Central memory CD8-positive, alpha-beta T cell (primary cell): ENCODE measurements at regions not wholly inside any gene's neighbourhood (a gene's known extent, or its start where the extent isn't known, plus 50 kb on each side); places are given as distances from the start of the nearest gene placed in this dataset.

Source experiments
- ATAC-seq: fragments of 150-1000 bp; cut with Tn5 transposase; replicated peaks from 2 replicates; pipeline ENCODE4 v1.10.0; 2022; ENCODE audit warnings: mild to moderate bottlenecking, moderate FRiP score, moderate number of reproducible peaks; ENCODE audit not compliant: poor library complexity, severe bottlenecking; ENCODE audit errors: extremely low read depth
- DNase-seq, 2 donors: peaks; one replicate each; pipeline ENCODE4 v3.0.0; 2021; ENCODE audit warnings: low spot score in 2 of 2
- H3K27ac Mint-ChIP-seq: one replicate; pipeline ENCODE4 v1.8.0; 2022; ENCODE audit warnings: low read depth, mild to moderate bottlenecking, moderate library complexity, mixed read lengths
- H3K27me3 Mint-ChIP-seq: one replicate; pipeline ENCODE4 v1.8.0; 2022; ENCODE audit warnings: mixed read lengths
- H3K36me3 Mint-ChIP-seq: one replicate; pipeline ENCODE4 v1.8.0; 2022; ENCODE audit warnings: mild to moderate bottlenecking, moderate library complexity, mixed read lengths; ENCODE audit not compliant: insufficient read depth
- H3K4me1 Mint-ChIP-seq: one replicate; pipeline ENCODE4 v1.8.0; 2022; ENCODE audit warnings: mixed read lengths
- H3K4me3 Mint-ChIP-seq: one replicate; pipeline ENCODE4 v1.8.0; 2022; ENCODE audit warnings: mild to moderate bottlenecking, moderate library complexity, mixed read lengths
- H3K9me3 Mint-ChIP-seq: one replicate; pipeline ENCODE4 v1.8.0; 2022; ENCODE audit warnings: mixed read lengths

- no peaks in the 10 kb centered on the region for H3K36me3 Mint-ChIP-seq
- H3K27me3 Mint-ChIP-seq: peaks cover 16% of the 10 kb centered on the region
- no peak for ATAC-seq
- H3K9me3 Mint-ChIP-seq: peaks cover 19% of the 10 kb centered on the region
- DNase-seq: no peak
- H3K4me3 Mint-ChIP-seq: no peak overlapping the region
- no peak overlapping the region for H3K27ac Mint-ChIP-seq
- H3K4me1 Mint-ChIP-seq: no peaks in the 10 kb centered on the region
These were observed 253.7 kb downstream of the GLRX3 start for GRCh38 chr10:130389906-130390305.

- Mint-ChIP-seq H3K4me1 (no peaks in the 10 kb centered on the region), H3K27me3 (peaks cover 16% of the 10 kb centered on the region), H3K9me3 (peaks cover 10% of the 10 kb centered on the region), H3K27ac (no peak overlapping the region), H3K36me3 (no peaks in the 10 kb centered on the region), H3K4me3 (no peak overlapping the region)
- DNase-seq (no peak), ATAC-seq (no peak)
These were observed 255.8 kb downstream of the GLRX3 start for GRCh38 chr10:130392031-130392430.

DNA sequence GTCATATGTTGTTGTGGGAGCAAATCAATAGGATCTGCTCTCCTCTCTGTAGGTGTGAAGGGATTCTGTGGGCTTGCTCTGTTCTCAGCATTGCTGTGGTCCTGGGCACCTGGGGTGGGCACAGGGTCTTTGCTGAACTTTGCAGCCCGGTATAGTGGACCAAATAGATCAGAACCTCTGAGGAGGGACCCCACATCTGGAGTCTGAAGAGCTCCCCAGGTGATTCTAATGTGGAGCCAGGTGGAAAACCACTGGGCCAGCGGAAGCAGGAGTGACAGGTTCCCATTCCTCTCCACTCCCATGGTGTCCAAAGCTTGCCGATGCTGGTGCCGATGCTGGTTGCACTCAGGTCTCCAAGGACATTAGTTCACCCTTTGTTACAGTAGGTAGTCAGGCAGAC is 257.2 kb downstream of the GLRX3 start:
- DNase-seq (no peak), ATAC-seq (no peak)
- no peak overlapping the region for H3K27ac Mint-ChIP-seq
- no peaks in the 10 kb centered on the region for H3K4me1 Mint-ChIP-seq
- H3K36me3 Mint-ChIP-seq: no peaks in the 10 kb centered on the region
- H3K27me3 Mint-ChIP-seq: peaks cover 16% of the 10 kb centered on the region
- no peak overlapping the region for H3K4me3 Mint-ChIP-seq
- peaks cover 5% of the 10 kb centered on the region for H3K9me3 Mint-ChIP-seq

GRCh38 chr10:130394832-130395231 is 258.6 kb downstream of the GLRX3 start:
- H3K27ac Mint-ChIP-seq: no peak overlapping the region
- no peaks in the 10 kb centered on the region for H3K36me3 Mint-ChIP-seq
- no peak for DNase-seq
- H3K27me3 Mint-ChIP-seq: peaks cover 16% of the 10 kb centered on the region
- no peaks in the 10 kb centered on the region for H3K4me1 Mint-ChIP-seq
- no peak overlapping the region for H3K4me3 Mint-ChIP-seq
- H3K9me3 Mint-ChIP-seq: peaks cover 5% of the 10 kb centered on the region
- no peak for ATAC-seq

GRCh38 chr10:130395248-130395936 is 259.2 kb downstream of the GLRX3 start:
- no peaks in the 10 kb centered on the region for H3K4me1 Mint-ChIP-seq
- H3K4me3 Mint-ChIP-seq: no peak overlapping the region
- peaks cover 16% of the 10 kb centered on the region for H3K27me3 Mint-ChIP-seq
- ATAC-seq (no peak), DNase-seq (no peak)
- no peaks in the 10 kb centered on the region for H3K36me3 Mint-ChIP-seq
- peaks cover 5% of the 10 kb centered on the region for H3K9me3 Mint-ChIP-seq
- no peak overlapping the region for H3K27ac Mint-ChIP-seq

DNA sequence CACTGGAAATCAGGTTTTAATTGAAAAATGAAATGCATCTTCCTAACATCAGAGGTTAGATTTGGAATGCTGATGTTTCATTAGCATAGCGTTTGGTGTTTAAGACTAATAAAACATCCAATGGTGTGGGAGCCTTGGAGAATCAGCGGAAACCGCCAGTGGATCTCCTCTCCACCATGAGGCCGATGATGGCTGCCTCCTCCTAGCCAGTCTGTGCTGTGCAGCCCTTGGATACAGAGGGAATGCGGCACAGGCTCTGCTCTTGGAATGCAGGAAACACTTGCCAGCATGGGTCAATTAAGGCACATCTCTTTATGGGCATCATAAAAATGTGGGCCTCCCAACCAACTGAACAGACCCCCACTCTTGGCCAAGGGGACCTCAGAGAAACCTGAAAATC is 259.9 kb downstream of the GLRX3 start:
- no peak overlapping the region for H3K27ac Mint-ChIP-seq
- H3K27me3 Mint-ChIP-seq: peaks cover 10% of the 10 kb centered on the region
- no peaks in the 10 kb centered on the region for H3K4me1 Mint-ChIP-seq
- H3K4me3 Mint-ChIP-seq: no peak overlapping the region
- no peaks in the 10 kb centered on the region for H3K36me3 Mint-ChIP-seq
- peaks cover 5% of the 10 kb centered on the region for H3K9me3 Mint-ChIP-seq
- ATAC-seq (no peak), DNase-seq (no peak)

GRCh38 chr10:130398090-130398994 is 262.2 kb downstream of the GLRX3 start:
- no peak overlapping the region for H3K27ac Mint-ChIP-seq
- DNase-seq (no peak), ATAC-seq (no peak)
- H3K4me1 Mint-ChIP-seq: no peaks in the 10 kb centered on the region
- no peaks in the 10 kb centered on the region for H3K27me3 Mint-ChIP-seq
- no peak overlapping the region for H3K4me3 Mint-ChIP-seq
- H3K9me3 Mint-ChIP-seq: peaks cover 5% of the 10 kb centered on the region
- no peaks in the 10 kb centered on the region for H3K36me3 Mint-ChIP-seq

- no peak for DNase-seq
These were observed 263.3 kb downstream of the GLRX3 start for GRCh38 chr10:130399425-130399950.

GRCh38 chr10:130400890-130401289 is 264.7 kb downstream of the GLRX3 start:
- peaks cover 16% of the 10 kb centered on the region for H3K9me3 Mint-ChIP-seq
- H3K27ac Mint-ChIP-seq: no peak overlapping the region
- no peak for ATAC-seq
- H3K4me1 Mint-ChIP-seq: no peaks in the 10 kb centered on the region
- no peak for DNase-seq
- H3K27me3 Mint-ChIP-seq: no peaks in the 10 kb centered on the region
- H3K4me3 Mint-ChIP-seq: no peak overlapping the region
- H3K36me3 Mint-ChIP-seq: no peaks in the 10 kb centered on the region

More at GRCh38 chr10:130399425-130399950, 263.3 kb downstream of the GLRX3 start:
- Mint-ChIP-seq H3K4me3 (no peak overlapping the region), H3K27ac (no peak overlapping the region), H3K27me3 (no peaks in the 10 kb centered on the region), H3K9me3 (peaks cover 16% of the 10 kb centered on the region), H3K36me3 (no peaks in the 10 kb centered on the region), H3K4me1 (no peaks in the 10 kb centered on the region)
- no peak for ATAC-seq

DNA sequence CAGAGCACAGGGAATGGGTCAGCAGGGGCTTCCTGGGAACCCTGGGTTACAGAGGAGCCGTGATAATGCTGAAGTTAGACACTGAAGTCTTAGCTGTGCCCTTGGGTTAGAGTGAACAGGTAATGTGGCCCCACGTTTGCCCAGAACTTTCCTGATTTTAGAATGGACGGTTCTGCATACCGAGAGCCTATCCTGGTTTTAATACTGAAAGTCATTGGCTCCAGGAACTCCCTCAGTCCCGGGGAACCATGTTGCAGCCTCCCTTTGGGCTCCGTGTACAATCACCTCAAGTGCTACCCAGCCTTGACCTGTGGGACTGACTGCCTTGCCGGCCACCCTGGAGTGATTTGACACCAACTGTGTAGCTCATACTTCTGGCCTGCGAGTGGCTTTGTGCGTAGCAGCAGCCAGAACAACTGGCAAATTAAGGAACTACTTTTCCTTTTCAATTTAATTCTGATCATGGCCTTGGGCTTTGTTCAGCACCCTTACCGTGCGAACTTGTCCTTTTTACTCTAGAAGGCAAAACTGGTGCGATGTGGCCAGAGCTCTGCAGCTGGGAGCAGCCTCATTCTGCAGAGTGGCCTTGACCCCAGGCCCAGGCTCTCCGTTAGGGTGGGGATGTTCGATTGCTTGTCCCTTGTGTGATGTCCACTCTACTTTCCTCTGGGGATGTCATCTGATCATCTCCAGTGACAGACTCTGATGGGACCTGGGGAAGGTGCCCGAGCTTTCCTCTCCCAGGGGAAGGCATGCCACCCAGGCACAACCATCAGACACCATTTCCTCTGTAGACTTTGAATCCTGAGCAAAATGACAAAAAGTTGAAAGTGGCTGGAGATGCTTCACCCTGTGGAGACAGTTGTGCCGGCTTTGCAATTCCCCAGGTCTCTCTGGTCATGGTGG is 265.9 kb downstream of the GLRX3 start:
- DNase-seq: no peak
- Mint-ChIP-seq H3K36me3 (no peaks in the 10 kb centered on the region), H3K27me3 (no peaks in the 10 kb centered on the region), H3K9me3 (peaks cover 10% of the 10 kb centered on the region), H3K27ac (no peak overlapping the region), H3K4me3 (no peak overlapping the region), H3K4me1 (no peaks in the 10 kb centered on the region)
- ATAC-seq: no peak

DNA sequence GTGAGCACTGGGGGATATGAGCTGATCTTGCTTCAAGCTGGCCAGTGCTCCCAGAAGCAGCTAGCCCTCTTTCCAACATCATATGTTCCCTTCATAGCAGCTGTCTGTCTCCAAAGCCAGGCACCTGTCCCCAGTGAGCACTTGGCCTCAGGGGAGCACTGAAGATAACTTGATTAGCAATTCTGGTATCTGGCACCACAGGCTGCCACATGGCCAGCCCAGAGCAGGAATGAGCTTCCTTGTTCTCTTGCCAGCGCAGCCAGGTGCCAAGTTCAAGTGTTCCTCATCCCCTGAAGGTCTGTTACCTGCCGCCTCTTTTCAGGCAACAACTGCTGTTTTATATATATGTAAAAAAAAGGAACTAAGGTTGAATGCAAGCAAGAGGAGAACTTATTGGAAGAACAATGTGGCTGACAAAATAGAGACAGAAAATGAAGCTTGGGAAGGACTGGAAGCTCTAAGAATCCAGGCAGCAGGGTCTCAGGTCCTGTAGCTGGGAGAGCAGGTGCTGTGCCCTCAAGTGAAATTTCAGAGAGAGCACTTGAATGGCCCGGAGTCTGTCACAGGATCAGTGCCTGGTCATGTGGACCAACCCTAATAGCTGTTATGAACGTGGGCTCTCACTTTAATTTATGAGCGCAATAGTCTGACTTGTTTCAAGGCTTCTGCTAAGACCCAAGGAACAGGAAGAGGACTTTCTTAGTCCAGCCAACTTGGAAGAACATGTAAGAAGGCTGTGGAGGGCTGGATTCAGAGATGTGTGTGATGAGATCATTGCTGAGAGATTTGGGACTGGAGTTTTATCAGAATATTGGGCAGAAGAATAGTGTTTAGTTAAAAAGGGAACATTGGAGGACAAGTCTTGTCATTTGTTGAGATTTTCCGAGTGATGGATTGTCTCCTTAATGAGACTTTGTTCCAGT is 267.2 kb downstream of the GLRX3 start:
- H3K27ac Mint-ChIP-seq: no peak overlapping the region
- no peak for ATAC-seq

More for the DNA sequence above, 267.2 kb downstream of the GLRX3 start:
- Mint-ChIP-seq H3K4me1 (no peaks in the 10 kb centered on the region), H3K36me3 (no peaks in the 10 kb centered on the region), H3K27me3 (no peaks in the 10 kb centered on the region), H3K9me3 (peaks cover 10% of the 10 kb centered on the region), H3K4me3 (no peak overlapping the region)
- DNase-seq: no peak
